HG02763 (cell line): ENCODE measurements at regions not wholly inside any gene's neighbourhood (a gene's known extent, or its start where the extent isn't known, plus 50 kb on each side); places are given as distances from the start of the nearest gene placed in this dataset.

Source experiments
- ATAC-seq: cut with Tn5 transposase; IDR thresholded peaks from one replicate; pipeline ENCODE4 v1.9.1; 2021; ENCODE audit warnings: mild to moderate bottlenecking, moderate library complexity; ENCODE audit not compliant: unreplicated experiment

GRCh38 chr2:149679286-149679685, 91.7 kb upstream of the MMADHC start:
- no peak for ATAC-seq

- ATAC-seq: no peak
Observed at GRCh38 chr2:149677416-149677815, 89.8 kb upstream of the MMADHC start.

- no peak for ATAC-seq
Observed at GRCh38 chr2:149670086-149670485, 82.5 kb upstream of the MMADHC start.

- no peak for ATAC-seq
Observed at GRCh38 chr2:149666809-149667320, 79.3 kb upstream of the MMADHC start.

GRCh38 chr2:149664896-149665295, 77.3 kb upstream of the MMADHC start:
- no peak for ATAC-seq

GRCh38 chr2:149662556-149662955, 75.0 kb upstream of the MMADHC start:
- ATAC-seq: no peak

- no peak for ATAC-seq
Observed at GRCh38 chr2:149661844-149662243, 74.3 kb upstream of the MMADHC start.

- ATAC-seq: no peak
Observed at GRCh38 chr2:149658553-149658952, 71.0 kb upstream of the MMADHC start.

- no peak for ATAC-seq
Observed at GRCh38 chr2:149657401-149658040, 69.9 kb upstream of the MMADHC start.

GRCh38 chr2:149656996-149657395, 69.4 kb upstream of the MMADHC start:
- no peak for ATAC-seq

- no peak for ATAC-seq
Observed at GRCh38 chr2:149653831-149654445, 66.4 kb upstream of the MMADHC start.

- ATAC-seq: no peak
Observed at GRCh38 chr2:149652926-149653325, 65.4 kb upstream of the MMADHC start.

- no peak for ATAC-seq
Observed at GRCh38 chr2:149652526-149652925, 65.0 kb upstream of the MMADHC start.

GRCh38 chr2:149651229-149651628, 63.7 kb upstream of the MMADHC start:
- ATAC-seq: no peak

- ATAC-seq: no peak
Observed at GRCh38 chr2:149650006-149650405, 62.4 kb upstream of the MMADHC start.

GRCh38 chr2:149648282-149649030, 60.9 kb upstream of the MMADHC start:
- ATAC-seq: no peak

GRCh38 chr2:149645391-149645790, 57.8 kb upstream of the MMADHC start:
- ATAC-seq: no peak
